22Rv1 (cell line): ENCODE measurements at regions not wholly inside any gene's neighbourhood (a gene's known extent, or its start where the extent isn't known, plus 50 kb on each side); places are given as distances from the start of the nearest gene placed in this dataset.

Experiments used
- H3K27ac ChIP-seq: fragments of 450-650 bp; 2 replicates; pipeline ENCODE4 v1.5.1; 2017
- CTCF ChIP-seq: fragments of 450-650 bp; IDR thresholded peaks from 2 replicates; pipeline ENCODE4 v1.5.1; 2017; ENCODE audit warnings: mild to moderate bottlenecking
- ZFX ChIP-seq: fragments of 450-650 bp; IDR thresholded peaks from 2 replicates; pipeline ENCODE4 v1.6.1; 2017; ENCODE audit warnings: antibody characterized with exemption, borderline replicate concordance

GRCh38 chr6:163943607-163944385, 529.3 kb downstream of the QKI start:
- TF ChIP-seq ZFX = no peak
- TF ChIP-seq CTCF = no peak
- H3K27ac ChIP-seq = no peak overlapping the region

- no peak overlapping the region for H3K27ac ChIP-seq
- TF ChIP-seq CTCF = no peak
- TF ChIP-seq ZFX = no peak
These were observed 528.3 kb downstream of the QKI start for GRCh38 chr6:163942790-163943189.

GRCh38 chr6:163941624-163941976, 527.1 kb downstream of the QKI start:
- TF ChIP-seq ZFX = no peak
- no peak for TF ChIP-seq CTCF
- H3K27ac ChIP-seq = no peak overlapping the region

- H3K27ac ChIP-seq = no peak overlapping the region
- TF ChIP-seq ZFX (no peak), CTCF (no peak)
These were observed 526.4 kb downstream of the QKI start for GRCh38 chr6:163940705-163941623.

- no peak overlapping the region for H3K27ac ChIP-seq
- TF ChIP-seq ZFX (no peak), CTCF (no peak)
These were observed 522.6 kb downstream of the QKI start for GRCh38 chr6:163937071-163937470.

- H3K27ac ChIP-seq = no peak overlapping the region
- TF ChIP-seq CTCF = no peak
- no peak for TF ChIP-seq ZFX
These were observed 520.7 kb downstream of the QKI start for GRCh38 chr6:163935158-163935762.
